ENCODE measurements at regions not wholly inside any gene's neighbourhood (a gene's known extent, or its start where the extent isn't known, plus 50 kb on each side); places are given as distances from the start of the nearest gene placed in this dataset.

DNA sequence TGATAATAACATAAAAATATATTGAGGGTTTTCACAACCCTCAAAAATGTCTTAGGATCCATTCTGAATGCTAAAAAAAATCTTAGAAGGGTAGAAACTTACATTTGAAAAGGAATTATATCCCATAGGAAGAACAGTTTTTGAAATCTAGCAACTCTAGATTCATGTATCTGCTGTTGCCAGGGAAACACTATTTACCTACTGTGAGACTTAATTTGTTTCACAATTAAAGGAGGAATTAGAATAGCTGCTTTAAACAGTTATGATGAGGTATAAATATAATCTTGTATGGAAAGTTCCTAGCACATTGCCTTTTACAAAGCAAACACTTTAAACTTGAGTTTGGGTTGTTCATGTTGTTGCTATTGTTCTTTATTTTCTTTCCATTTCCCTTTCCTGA is 988.2 kb downstream of the SUCLG1 start:
- TF ChIP-seq EZH2 (IDR thresholded peaks at IDR 0.05; ENCODE audit: borderline replicate concordance): no peak
- TF ChIP-seq, protein P1, sequence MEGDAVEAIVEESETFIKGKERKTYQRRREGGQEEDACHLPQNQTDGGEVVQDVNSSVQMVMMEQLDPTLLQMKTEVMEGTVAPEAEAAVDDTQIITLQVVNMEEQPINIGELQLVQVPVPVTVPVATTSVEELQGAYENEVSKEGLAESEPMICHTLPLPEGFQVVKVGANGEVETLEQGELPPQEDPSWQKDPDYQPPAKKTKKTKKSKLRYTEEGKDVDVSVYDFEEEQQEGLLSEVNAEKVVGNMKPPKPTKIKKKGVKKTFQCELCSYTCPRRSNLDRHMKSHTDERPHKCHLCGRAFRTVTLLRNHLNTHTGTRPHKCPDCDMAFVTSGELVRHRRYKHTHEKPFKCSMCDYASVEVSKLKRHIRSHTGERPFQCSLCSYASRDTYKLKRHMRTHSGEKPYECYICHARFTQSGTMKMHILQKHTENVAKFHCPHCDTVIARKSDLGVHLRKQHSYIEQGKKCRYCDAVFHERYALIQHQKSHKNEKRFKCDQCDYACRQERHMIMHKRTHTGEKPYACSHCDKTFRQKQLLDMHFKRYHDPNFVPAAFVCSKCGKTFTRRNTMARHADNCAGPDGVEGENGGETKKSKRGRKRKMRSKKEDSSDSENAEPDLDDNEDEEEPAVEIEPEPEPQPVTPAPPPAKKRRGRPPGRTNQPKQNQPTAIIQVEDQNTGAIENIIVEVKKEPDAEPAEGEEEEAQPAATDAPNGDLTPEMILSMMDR (IDR thresholded peaks at IDR 0.05; ENCODE audit: poor library complexity): no peak
